ENCODE measurements at regions not wholly inside any gene's neighbourhood (a gene's known extent, or its start where the extent isn't known, plus 50 kb on each side); places are given as distances from the start of the nearest gene placed in this dataset.

- Histone ChIP-seq H3K4me3 (ENCODE audit: low read depth, low read length) (no peak overlapping the region), H3K4me1 (no peaks in the 10 kb centered on the region), H3K27me3 (replicated peaks; ENCODE audit: control insufficient read depth, insufficient read depth, low read length) (no peaks in the 10 kb centered on the region), H3K9me3 (no peaks in the 10 kb centered on the region), H3K36me3 (ENCODE audit: control insufficient read depth, insufficient read depth, low read length) (no peaks in the 10 kb centered on the region)
- H3K9me3 Mint-ChIP-seq (ENCODE audit: unreplicated experiment) = no peaks in the 10 kb centered on the region
- no peak for TF ChIP-seq CTCF (IDR thresholded peaks at IDR 0.05; ENCODE audit: insufficient read depth in 1 of 2, low read depth in 1 of 2, low read length in 1 of 2, severe bottlenecking in 1 of 2, unreplicated experiment in 1 of 2)
- CTCF ChIA-PET = no interaction called here
- intact Hi-C loops (cut with micrococcal nuclease; ENCODE audit: unreplicated experiment) = no loop called here
- DNase-seq = no peak
- POLR2A ChIA-PET = no interaction called here
- no peaks in the 10 kb centered on the region for H3K4me1 Mint-ChIP-seq (ENCODE audit: low read depth, unreplicated experiment)
- no peaks in the 10 kb centered on the region for H3K27me3 Mint-ChIP-seq (ENCODE audit: insufficient read depth, unreplicated experiment)
- H3K4me3 Mint-ChIP-seq (ENCODE audit: unreplicated experiment) = no peak overlapping the region
- H3K27ac Mint-ChIP-seq (ENCODE audit: unreplicated experiment) = no peak overlapping the region
- BruUV-seq (replicated peaks) = no TSS peak
- H3K36me3 Mint-ChIP-seq (ENCODE audit: insufficient read depth, unreplicated experiment) = no peaks in the 10 kb centered on the region
Observed at GRCh38 chr4:160257318-160257717, 1154.4 kb downstream of the RAPGEF2 start.

GRCh38 chr4:160265014-160265413 is 1162.1 kb downstream of the RAPGEF2 start:
- no peak overlapping the region for H3K4me3 Mint-ChIP-seq (ENCODE audit: unreplicated experiment)
- H3K27ac Mint-ChIP-seq (ENCODE audit: unreplicated experiment) = no peak overlapping the region
- no peaks in the 10 kb centered on the region for H3K36me3 ChIP-seq (ENCODE audit: control insufficient read depth, insufficient read depth, low read length)
- no peaks in the 10 kb centered on the region for H3K4me1 Mint-ChIP-seq (ENCODE audit: low read depth, unreplicated experiment)
- TF ChIP-seq CTCF (IDR thresholded peaks at IDR 0.05; ENCODE audit: insufficient read depth in 1 of 2, low read depth in 1 of 2, low read length in 1 of 2, severe bottlenecking in 1 of 2, unreplicated experiment in 1 of 2) = no peak
- H3K4me3 ChIP-seq (ENCODE audit: low read depth, low read length) = no peak overlapping the region
- H3K27me3 ChIP-seq (replicated peaks; ENCODE audit: control insufficient read depth, insufficient read depth, low read length) = no peaks in the 10 kb centered on the region
- CTCF ChIA-PET = no interaction called here
- intact Hi-C loops (cut with micrococcal nuclease; ENCODE audit: unreplicated experiment) = no loop called here
- no peak for DNase-seq
- no peaks in the 10 kb centered on the region for H3K4me1 ChIP-seq
- no peaks in the 10 kb centered on the region for H3K36me3 Mint-ChIP-seq (ENCODE audit: insufficient read depth, unreplicated experiment)
- H3K27me3 Mint-ChIP-seq (ENCODE audit: insufficient read depth, unreplicated experiment) = no peaks in the 10 kb centered on the region
- POLR2A ChIA-PET = no interaction called here
- no TSS peak for BruUV-seq (replicated peaks)
- no peaks in the 10 kb centered on the region for H3K9me3 Mint-ChIP-seq (ENCODE audit: unreplicated experiment)
- no peaks in the 10 kb centered on the region for H3K9me3 ChIP-seq

GRCh38 chr4:160265836-160266235 is 1163.0 kb downstream of the RAPGEF2 start:
- no TSS peak for BruUV-seq (replicated peaks)
- Mint-ChIP-seq H3K4me1 (ENCODE audit: low read depth, unreplicated experiment) (no peaks in the 10 kb centered on the region), H3K27me3 (ENCODE audit: insufficient read depth, unreplicated experiment) (no peaks in the 10 kb centered on the region), H3K36me3 (ENCODE audit: insufficient read depth, unreplicated experiment) (no peaks in the 10 kb centered on the region), H3K27ac (ENCODE audit: unreplicated experiment) (no peak overlapping the region), H3K9me3 (ENCODE audit: unreplicated experiment) (no peaks in the 10 kb centered on the region), H3K4me3 (ENCODE audit: unreplicated experiment) (no peak overlapping the region)
- H3K9me3 ChIP-seq = no peaks in the 10 kb centered on the region
- H3K4me3 ChIP-seq (ENCODE audit: low read depth, low read length) = no peak overlapping the region
- POLR2A ChIA-PET = no interaction called here
- TF ChIP-seq CTCF (IDR thresholded peaks at IDR 0.05; ENCODE audit: insufficient read depth in 1 of 2, low read depth in 1 of 2, low read length in 1 of 2, severe bottlenecking in 1 of 2, unreplicated experiment in 1 of 2) = no peak
- CTCF ChIA-PET = no interaction called here
- no peaks in the 10 kb centered on the region for H3K4me1 ChIP-seq
- H3K36me3 ChIP-seq (ENCODE audit: control insufficient read depth, insufficient read depth, low read length) = no peaks in the 10 kb centered on the region
- intact Hi-C loops (cut with micrococcal nuclease; ENCODE audit: unreplicated experiment) = no loop called here
- DNase-seq = no peak
- H3K27me3 ChIP-seq (replicated peaks; ENCODE audit: control insufficient read depth, insufficient read depth, low read length) = no peaks in the 10 kb centered on the region

All from Caco-2 (cell line).